B cell (primary cell): ENCODE measurements at regions not wholly inside any gene's neighbourhood (a gene's known extent, or its start where the extent isn't known, plus 50 kb on each side); places are given as distances from the start of the nearest gene placed in this dataset.

Source experiments
- ATAC-seq: fragments of 200-7000 bp; cut with Tn5 transposase; one replicate; pipeline ENCODE4 v1.10.0; 2021; ENCODE audit warnings: low read depth, mild to moderate bottlenecking, moderate number of reproducible peaks, moderate library complexity
- CTCF ChIA-PET: fragments of 350-600 bp; sonication (Branson Sonifier 250); formaldehyde crosslinking; loops from one replicate; lab custom pipeline; 2021; ENCODE audit warnings: antibody characterized with exemption, inconsistent platforms; lab: Charles Lee
- POLR2A ChIA-PET: fragments of 350-600 bp; sonication (Branson Sonifier 250); formaldehyde crosslinking; loops from one replicate; lab custom pipeline; 2021; ENCODE audit warnings: antibody characterized with exemption; lab: Charles Lee
- DNase-seq: peaks from one replicate; pipeline ENCODE4 v3.0.0; 2013
- H2AFZ ChIP-seq: 2 replicates; pipeline ENCODE4 v1.6.1; 2012; ENCODE audit warnings: mild to moderate bottlenecking, low read depth, low read length; ENCODE audit not compliant: insufficient read depth, poor library complexity, severe bottlenecking
- H3K27ac ChIP-seq, 2 donors: 1 replicate in 1 of 2; 2 replicates in 1 of 2; pipeline ENCODE4 v1.5.1; 2012 to 2013; ENCODE audit warnings: low read length in 2 of 2, mild to moderate bottlenecking in 2 of 2, moderate library complexity in 1 of 2
- H3K27me3 ChIP-seq, 4 experiments: fragments of 200-600 bp in 1 of 4; sonication (generic) in 1 of 4; replicated peaks in 1 of 4; 1 replicate in 2 of 4; 2 replicates in 2 of 4; pipeline versions ENCODE4 v1.6.1 to v1.7.0; 2013 to 2016; ENCODE audit warnings: low read length in 3 of 4, mild to moderate bottlenecking in 2 of 4, mixed read lengths in 1 of 4, moderate library complexity in 1 of 4; ENCODE audit not compliant: insufficient read depth in 4 of 4, control insufficient read depth in 3 of 4; ENCODE audit errors: control extremely low read depth in 1 of 4
- H3K36me3 ChIP-seq, 2 experiments: replicated peaks in 1 of 2; 1 replicate in 1 of 2; 2 replicates in 1 of 2; pipeline versions ENCODE4 v1.6.1 to v1.7.1; 2013; ENCODE audit warnings: low read length in 1 of 2; ENCODE audit not compliant: insufficient read depth in 2 of 2, control insufficient read depth in 1 of 2; ENCODE audit errors: control extremely low read depth in 1 of 2, extremely low read depth in 1 of 2
- H3K4me1 ChIP-seq, 2 donors: fragments of 200-600 bp in 1 of 2; sonication (generic) in 1 of 2; 1 replicate in 1 of 2; 2 replicates in 1 of 2; pipeline versions ENCODE4 v1.5.1 to v1.6.1; 2013 to 2017; ENCODE audit warnings: low read length in 2 of 2; ENCODE audit not compliant: control insufficient read depth in 2 of 2, insufficient read depth in 2 of 2
- H3K4me2 ChIP-seq: replicated peaks from 2 replicates; pipeline ENCODE3; 2012; ENCODE audit warnings: mild to moderate bottlenecking, low read depth, low read length; ENCODE audit not compliant: poor library complexity, severe bottlenecking
- H3K4me3 ChIP-seq, 5 experiments: fragments of 200-600 bp in 1 of 5; sonication (generic) in 1 of 5; 1 replicate in 3 of 5; 2 replicates in 2 of 5; pipeline versions ENCODE4 v1.5.1 to v1.7.0; 2011 to 2016; ENCODE audit warnings: low read length in 4 of 5, mild to moderate bottlenecking in 4 of 5, low read depth in 2 of 5, control low read depth in 1 of 5, moderate library complexity in 1 of 5; ENCODE audit not compliant: insufficient read depth in 1 of 5; ENCODE audit errors: control extremely low read depth in 1 of 5, extremely low read depth in 1 of 5
- H3K79me2 ChIP-seq: fragments of 200-600 bp; sonication (generic); one replicate; pipeline ENCODE4 v1.6.0; 2016; ENCODE audit warnings: low read length; ENCODE audit not compliant: control insufficient read depth, insufficient read depth
- H3K9ac ChIP-seq: fragments of 200-600 bp; sonication (generic); 2 replicates; pipeline ENCODE4 v1.6.1; 2017; ENCODE audit warnings: mild to moderate bottlenecking, low read length, moderate library complexity
- H3K9me3 ChIP-seq, 3 donors: one replicate each; pipeline versions ENCODE4 v1.6.1 to v1.7.1; 2013; ENCODE audit warnings: low read length in 2 of 3; ENCODE audit not compliant: control insufficient read depth in 2 of 3, insufficient read depth in 1 of 3; ENCODE audit errors: control extremely low read depth in 1 of 3
- H4K20me1 ChIP-seq: 2 replicates; pipeline ENCODE4 v1.6.0; 2012; ENCODE audit warnings: mild to moderate bottlenecking, low read length; ENCODE audit not compliant: insufficient read depth, control insufficient read depth, poor library complexity, severe bottlenecking
- H3K27ac Mint-ChIP-seq: one replicate; pipeline ENCODE4 v1.8.0; 2021; ENCODE audit warnings: mixed read lengths
- H3K27me3 Mint-ChIP-seq: one replicate; pipeline ENCODE4 v1.8.0; 2021; ENCODE audit warnings: mixed read lengths
- H3K4me1 Mint-ChIP-seq: one replicate; pipeline ENCODE4 v1.8.0; 2021; ENCODE audit warnings: mixed read lengths
- H3K4me3 Mint-ChIP-seq: one replicate; pipeline ENCODE4 v1.8.0; 2021; ENCODE audit warnings: mixed read lengths
- H3K9me3 Mint-ChIP-seq: one replicate; pipeline ENCODE4 v1.8.0; 2022; ENCODE audit warnings: mixed read lengths; ENCODE audit not compliant: insufficient read depth
- EZH2 ChIP-seq: IDR thresholded peaks from 2 replicates; pipeline ENCODE4 v1.6.1; 2012; ENCODE audit warnings: borderline replicate concordance, low read depth, mild to moderate bottlenecking, moderate library complexity, low read length; ENCODE audit not compliant: insufficient read depth, poor library complexity, severe bottlenecking
- WGBS: methylation state at CpG from one replicate; pipeline ENCODE4 v1.1.5; 2013; ENCODE audit warnings: missing lambda C conversion rate; ENCODE audit not compliant: insufficient coverage; 5-methylcytosine and 5-hydroxymethylcytosine counted together
- intact Hi-C: fragments of 100-400 bp; cut with micrococcal nuclease; formaldehyde crosslinking; loops from one replicate; pipeline ENCODE4 v1.10.0; 2022
- TF ChIP-seq, protein P1 (sequence below): fragments of 200-600 bp; IDR thresholded peaks from one replicate; pipeline ENCODE4 v1.8.0; 2022; ENCODE audit warnings: antibody characterized with exemption, mild to moderate bottlenecking

- Mint-ChIP-seq H3K9me3 (peaks cover 8% of the 10 kb centered on the region), H3K4me3 (no peak overlapping the region), H3K27ac (no peak overlapping the region), H3K27me3 (peaks cover 6% of the 10 kb centered on the region), H3K4me1 (no peaks in the 10 kb centered on the region)
- H3K27ac ChIP-seq = no peak overlapping the region
- ChIA-PET CTCF (no interaction called here), POLR2A (no interaction called here)
- no peaks in the 10 kb centered on the region for H3K36me3 ChIP-seq
- H3K4me2 ChIP-seq = no peak overlapping the region
- no peaks in the 10 kb centered on the region for H4K20me1 ChIP-seq
- peaks cover 0 to 3% (median 0%) of the 10 kb centered on the region in 4 experiments for H3K27me3 ChIP-seq
- intact Hi-C loops = no loop called here
- DNase-seq (no peak), ATAC-seq (no peak)
- no peak overlapping the region for H2AFZ ChIP-seq
- no peaks in the 10 kb centered on the region for H3K4me1 ChIP-seq
- no peaks in the 10 kb centered on the region for H3K79me2 ChIP-seq
- peaks cover 0 to 8% (median 5%) of the 10 kb centered on the region in 3 donors for H3K9me3 ChIP-seq
- no peak for TF ChIP-seq EZH2
- H3K4me3 ChIP-seq = no peak overlapping the region
- no peak overlapping the region for H3K9ac ChIP-seq
These were observed 282.6 kb downstream of the BMP7 start for GRCh38 chr20:56983813-56984212.

DNA sequence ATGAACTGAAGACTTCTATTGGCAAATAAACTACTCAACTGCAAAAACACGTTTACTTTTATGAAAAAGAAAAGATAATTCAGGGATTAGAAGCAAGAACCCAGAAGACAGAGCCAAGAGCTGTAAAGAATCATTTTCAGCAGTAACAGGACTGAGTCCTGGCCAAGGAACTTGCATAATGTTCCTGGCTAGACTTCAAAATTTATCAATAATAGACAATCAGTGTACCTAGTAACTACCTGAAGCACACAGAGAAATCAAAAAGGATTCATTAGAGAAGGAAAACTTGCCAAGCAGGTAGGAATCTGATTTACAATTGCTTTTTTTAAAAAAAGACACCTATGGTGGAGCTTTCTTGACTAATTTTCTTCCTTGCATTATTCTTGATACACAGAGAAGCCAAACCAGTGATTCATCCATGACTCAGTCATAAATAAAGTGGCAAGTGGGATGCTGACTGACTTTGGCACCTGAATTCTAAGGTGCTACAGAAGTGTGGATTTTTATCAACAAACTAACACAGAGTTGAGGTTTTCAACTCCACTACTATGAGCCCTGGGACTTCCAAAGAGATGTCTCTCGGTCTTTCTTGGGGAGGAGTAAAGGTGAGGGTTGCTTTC is 281.3 kb downstream of the BMP7 start:
- intact Hi-C loops = no loop called here
- H3K9me3 Mint-ChIP-seq = peaks cover 8% of the 10 kb centered on the region

More for the DNA sequence above, 281.3 kb downstream of the BMP7 start:
- Mint-ChIP-seq H3K27me3 (peaks cover 7% of the 10 kb centered on the region), H3K4me3 (no peak overlapping the region), H3K4me1 (no peaks in the 10 kb centered on the region), H3K27ac (no peak overlapping the region)
- Histone ChIP-seq H3K9me3 (peaks cover 0 to 10% (median 5%) of the 10 kb centered on the region in 3 donors), H3K4me2 (no peak overlapping the region), H3K79me2 (no peaks in the 10 kb centered on the region), H2AFZ (no peak overlapping the region), H3K4me1 (no peaks in the 10 kb centered on the region), H3K9ac (no peak overlapping the region), H4K20me1 (no peaks in the 10 kb centered on the region), H3K36me3 (no peaks in the 10 kb centered on the region), H3K27ac (no peak overlapping the region), H3K4me3 (no peak overlapping the region), H3K27me3 (peaks cover 0 to 3% (median 0%) of the 10 kb centered on the region in 4 experiments)
- TF ChIP-seq EZH2 = no peak
- TF ChIP-seq, protein P1, sequence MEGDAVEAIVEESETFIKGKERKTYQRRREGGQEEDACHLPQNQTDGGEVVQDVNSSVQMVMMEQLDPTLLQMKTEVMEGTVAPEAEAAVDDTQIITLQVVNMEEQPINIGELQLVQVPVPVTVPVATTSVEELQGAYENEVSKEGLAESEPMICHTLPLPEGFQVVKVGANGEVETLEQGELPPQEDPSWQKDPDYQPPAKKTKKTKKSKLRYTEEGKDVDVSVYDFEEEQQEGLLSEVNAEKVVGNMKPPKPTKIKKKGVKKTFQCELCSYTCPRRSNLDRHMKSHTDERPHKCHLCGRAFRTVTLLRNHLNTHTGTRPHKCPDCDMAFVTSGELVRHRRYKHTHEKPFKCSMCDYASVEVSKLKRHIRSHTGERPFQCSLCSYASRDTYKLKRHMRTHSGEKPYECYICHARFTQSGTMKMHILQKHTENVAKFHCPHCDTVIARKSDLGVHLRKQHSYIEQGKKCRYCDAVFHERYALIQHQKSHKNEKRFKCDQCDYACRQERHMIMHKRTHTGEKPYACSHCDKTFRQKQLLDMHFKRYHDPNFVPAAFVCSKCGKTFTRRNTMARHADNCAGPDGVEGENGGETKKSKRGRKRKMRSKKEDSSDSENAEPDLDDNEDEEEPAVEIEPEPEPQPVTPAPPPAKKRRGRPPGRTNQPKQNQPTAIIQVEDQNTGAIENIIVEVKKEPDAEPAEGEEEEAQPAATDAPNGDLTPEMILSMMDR = no peak
- DNase-seq (no peak), ATAC-seq (no peak)
- WGBS = no CpG with 5 or more reads among the region's 2 CpGs
- ChIA-PET CTCF (no interaction called here), POLR2A (no interaction called here)
